OCI-LY1 (cell line): ENCODE measurements at regions not wholly inside any gene's neighbourhood (a gene's known extent, or its start where the extent isn't known, plus 50 kb on each side); places are given as distances from the start of the nearest gene placed in this dataset.

ENCODE experiments used
- CTCF ChIP-seq: fragments of 200-600 bp; sonication (generic), shearing (Covaris generic); IDR thresholded peaks from 2 replicates; pipeline ENCODE4 v1.5.1; 2017; ENCODE audit warnings: mild to moderate bottlenecking, antibody characterized with exemption, low read length, moderate library complexity, mixed read lengths
- EZH2 ChIP-seq: fragments of 200-600 bp; sonication (generic), shearing (Covaris generic); IDR thresholded peaks from 2 replicates; pipeline ENCODE4 v1.8.0; 2017; ENCODE audit warnings: borderline replicate concordance, mixed run types, mild to moderate bottlenecking, antibody characterized with exemption, low read length, moderate library complexity, mixed read lengths

- TF ChIP-seq CTCF: no peak
- no peak for TF ChIP-seq EZH2
Observed at GRCh38 chr20:40848096-40848495, 159.1 kb upstream of the MAFB start.
